WTC11 (cell line): ENCODE measurements at regions not wholly inside any gene's neighbourhood (a gene's known extent, or its start where the extent isn't known, plus 50 kb on each side); places are given as distances from the start of the nearest gene placed in this dataset.

ENCODE experiments used
- ATF1 ChIP-seq: sonication (generic); formaldehyde crosslinking; IDR thresholded peaks from 2 replicates; pipeline ENCODE4 v1.8.1; 2023; ENCODE audit warnings: mild to moderate bottlenecking, moderate library complexity, missing genetic modification reagents
- ATF2 ChIP-seq: sonication (generic); formaldehyde crosslinking; IDR thresholded peaks from 2 replicates; pipeline ENCODE4 v1.8.1; 2022; ENCODE audit warnings: low read depth, missing genetic modification reagents, borderline replicate concordance
- ATF3 ChIP-seq: sonication (generic); formaldehyde crosslinking; conservative IDR thresholded peaks from 2 replicates; pipeline ENCODE4 v1.8.1; 2022; ENCODE audit warnings: mild to moderate bottlenecking, missing genetic modification reagents
- CBFB ChIP-seq: sonication (generic); formaldehyde crosslinking; IDR thresholded peaks from 2 replicates; pipeline ENCODE4 v1.8.1; 2022; ENCODE audit warnings: mild to moderate bottlenecking, low read depth, missing genetic modification reagents
- CTCF ChIP-seq: fragments of 200-600 bp; IDR thresholded peaks from 2 replicates; pipeline ENCODE4 v1.8.0; 2022; ENCODE audit warnings: antibody characterized with exemption
- FOXP4 ChIP-seq: sonication (generic); formaldehyde crosslinking; IDR thresholded peaks from 2 replicates; pipeline ENCODE4 v1.8.0; 2022; ENCODE audit warnings: mild to moderate bottlenecking, missing genetic modification reagents
- GABPB1 ChIP-seq: sonication (generic); formaldehyde crosslinking; IDR thresholded peaks from 2 replicates; pipeline ENCODE4 v1.8.1; 2023; ENCODE audit warnings: mild to moderate bottlenecking, missing genetic modification reagents
- MAX ChIP-seq: sonication (generic); formaldehyde crosslinking; IDR thresholded peaks from 2 replicates; pipeline ENCODE4 v1.8.0; 2022; ENCODE audit warnings: mild to moderate bottlenecking, missing genetic modification reagents
- NR2C2 ChIP-seq: sonication (generic); formaldehyde crosslinking; IDR thresholded peaks from 2 replicates; pipeline ENCODE4 v1.8.0; 2022; ENCODE audit warnings: mild to moderate bottlenecking, missing genetic modification reagents
- NR3C1 ChIP-seq: sonication (generic); formaldehyde crosslinking; conservative IDR thresholded peaks from 2 replicates; pipeline ENCODE4 v1.8.1; 2023; ENCODE audit warnings: low read depth, mild to moderate bottlenecking, missing genetic modification reagents
- SP1 ChIP-seq: sonication (generic); formaldehyde crosslinking; conservative IDR thresholded peaks from 2 replicates; pipeline ENCODE4 v1.8.1; 2022; ENCODE audit warnings: missing genetic modification reagents
- STAT6 ChIP-seq: sonication (generic); formaldehyde crosslinking; conservative IDR thresholded peaks from 2 replicates; pipeline ENCODE4 v1.8.1; 2023; ENCODE audit warnings: mild to moderate bottlenecking, low read depth, missing genetic modification reagents, moderate library complexity
- USF1 ChIP-seq: sonication (generic); formaldehyde crosslinking; IDR thresholded peaks from 2 replicates; pipeline ENCODE4 v1.8.0; 2022; ENCODE audit warnings: mild to moderate bottlenecking, missing genetic modification reagents

- TF ChIP-seq NR2C2 (CRISPR knock-in tag) (no peak), CTCF (no peak), SP1 (CRISPR knock-in tag) (no peak), ATF3 (no peak), NR3C1 (CRISPR knock-in tag) (no peak), ATF2 (CRISPR knock-in tag) (no peak), ATF1 (CRISPR knock-in tag) (no peak), GABPB1 (CRISPR knock-in tag) (no peak), MAX (no peak), FOXP4 (CRISPR knock-in tag) (no peak), USF1 (CRISPR knock-in tag) (no peak), STAT6 (CRISPR knock-in tag) (no peak), CBFB (no peak)
These were observed 536.8 kb upstream of the CPEB2 start for GRCh38 chr4:14465507-14465906.
